ENCODE measurements at regions not wholly inside any gene's neighbourhood (a gene's known extent, or its start where the extent isn't known, plus 50 kb on each side); places are given as distances from the start of the nearest gene placed in this dataset.

GRCh38 chr9:104258296-104259011, 164.3 kb downstream of the SMC2 start:
- H3K4me3 ChIP-seq (replicated peaks; ENCODE audit: low read depth, low read length) = no peak overlapping the region
- DNase-seq (ENCODE audit: low read depth) = no peak
- no peak for TF ChIP-seq CTCF (IDR thresholded peaks at IDR 0.05; ENCODE audit: low read length, missing control alignments)

GRCh38 chr9:104260004-104260403, 165.9 kb downstream of the SMC2 start:
- no peak for DNase-seq (ENCODE audit: low read depth)

GRCh38 chr9:104263942-104264341, 169.8 kb downstream of the SMC2 start:
- DNase-seq (ENCODE audit: low read depth) = no peak
- no peak overlapping the region for H3K4me3 ChIP-seq (replicated peaks; ENCODE audit: low read depth, low read length)
- no peak for TF ChIP-seq CTCF (IDR thresholded peaks at IDR 0.05; ENCODE audit: low read length, missing control alignments)

More at GRCh38 chr9:104260004-104260403, 165.9 kb downstream of the SMC2 start:
- no peak for TF ChIP-seq CTCF (IDR thresholded peaks at IDR 0.05; ENCODE audit: low read length, missing control alignments)
- no peak overlapping the region for H3K4me3 ChIP-seq (replicated peaks; ENCODE audit: low read depth, low read length)

GRCh38 chr9:104264431-104264830, 170.3 kb downstream of the SMC2 start:
- DNase-seq (ENCODE audit: low read depth) = peak; percentile 21
- no peak overlapping the region for H3K4me3 ChIP-seq (replicated peaks; ENCODE audit: low read depth, low read length)
- TF ChIP-seq CTCF (IDR thresholded peaks at IDR 0.05; ENCODE audit: low read length, missing control alignments) = no peak

GRCh38 chr9:104269374-104269773, 175.3 kb downstream of the SMC2 start:
- no peak for DNase-seq (ENCODE audit: low read depth)

GRCh38 chr9:104269996-104270963, 176.2 kb downstream of the SMC2 start:
- TF ChIP-seq CTCF (IDR thresholded peaks at IDR 0.05; ENCODE audit: low read length, missing control alignments) = no peak
- DNase-seq (ENCODE audit: low read depth) = no peak
- H3K4me3 ChIP-seq (replicated peaks; ENCODE audit: low read depth, low read length) = no peak overlapping the region

More at GRCh38 chr9:104269374-104269773, 175.3 kb downstream of the SMC2 start:
- H3K4me3 ChIP-seq (replicated peaks; ENCODE audit: low read depth, low read length) = no peak overlapping the region
- TF ChIP-seq CTCF (IDR thresholded peaks at IDR 0.05; ENCODE audit: low read length, missing control alignments) = no peak
